ENCODE measurements at regions not wholly inside any gene's neighbourhood (a gene's known extent, or its start where the extent isn't known, plus 50 kb on each side); places are given as distances from the start of the nearest gene placed in this dataset.

GRCh38 chr14:71301611-71302010 is 394.4 kb downstream of the PCNX1 start:
- no peaks in the 10 kb centered on the region for H3K4me1 ChIP-seq
- H3K27me3 ChIP-seq, result no peaks in the 10 kb centered on the region
- H3K4me3 ChIP-seq, result no peak overlapping the region
- no peak for ATAC-seq
- TF ChIP-seq EP300 (IDR thresholded peaks at IDR 0.05) (no peak), CTCF (IDR thresholded peaks at IDR 0.05) (no peak), POLR2AphosphoS5 (IDR thresholded peaks at IDR 0.05) (no peak), POLR2A (IDR thresholded peaks at IDR 0.05) (no peak)
- WGBS, 2 donors (ENCODE audit: low coverage in 1 of 2), result 80 to 100% methylated on average over 1 of the region's 2 CpGs
- no peaks in the 10 kb centered on the region for H3K36me3 ChIP-seq
- H3K9me3 ChIP-seq, result peaks cover 0 to 11% (median 0%) of the 10 kb centered on the region in 3 donors
- H3K27ac ChIP-seq, result no peak overlapping the region

GRCh38 chr14:71304690-71305089 is 397.4 kb downstream of the PCNX1 start:
- WGBS, 2 donors (ENCODE audit: low coverage in 1 of 2), result 78 to 84% methylated on average over 2 to 6 of the region's 6 CpGs
- Histone ChIP-seq H3K27me3 (no peaks in the 10 kb centered on the region), H3K27ac (no peak overlapping the region), H3K9me3 (peaks cover 0 to 11% (median 0%) of the 10 kb centered on the region in 3 donors), H3K36me3 (no peaks in the 10 kb centered on the region), H3K4me1 (no peaks in the 10 kb centered on the region), H3K4me3 (no peak overlapping the region)
- ATAC-seq, result no peak
- TF ChIP-seq EP300 (IDR thresholded peaks at IDR 0.05) (no peak), POLR2AphosphoS5 (IDR thresholded peaks at IDR 0.05) (no peak), POLR2A (IDR thresholded peaks at IDR 0.05) (no peak), CTCF (IDR thresholded peaks at IDR 0.05) (no peak)

GRCh38 chr14:71308671-71309070 is 401.4 kb downstream of the PCNX1 start:
- no peak for TF ChIP-seq EP300 (IDR thresholded peaks at IDR 0.05)
- TF ChIP-seq POLR2AphosphoS5 (IDR thresholded peaks at IDR 0.05), result no peak
- TF ChIP-seq POLR2A (IDR thresholded peaks at IDR 0.05), result no peak
- TF ChIP-seq CTCF (IDR thresholded peaks at IDR 0.05), result no peak
- WGBS, 2 donors (ENCODE audit: low coverage in 1 of 2), result 100% methylated on average over 1 of the region's 1 CpG
- H3K4me3 ChIP-seq, result no peak overlapping the region

GRCh38 chr14:71309756-71310155 is 402.5 kb downstream of the PCNX1 start:
- no peak for ATAC-seq
- Histone ChIP-seq H3K27me3 (no peaks in the 10 kb centered on the region), H3K36me3 (no peaks in the 10 kb centered on the region), H3K4me1 (no peaks in the 10 kb centered on the region), H3K4me3 (no peak overlapping the region), H3K27ac (no peak overlapping the region), H3K9me3 (peaks cover 0 to 8% (median 0%) of the 10 kb centered on the region in 3 donors)
- no peak for TF ChIP-seq EP300 (IDR thresholded peaks at IDR 0.05)
- TF ChIP-seq POLR2AphosphoS5 (IDR thresholded peaks at IDR 0.05), result no peak
- no peak for TF ChIP-seq CTCF (IDR thresholded peaks at IDR 0.05)
- no peak for TF ChIP-seq POLR2A (IDR thresholded peaks at IDR 0.05)
- WGBS, 2 donors (ENCODE audit: low coverage in 1 of 2), result no CpG with 5 or more reads among the region's 2 CpGs

More at GRCh38 chr14:71308671-71309070, 401.4 kb downstream of the PCNX1 start:
- ATAC-seq, result no peak
- H3K9me3 ChIP-seq, result peaks cover 0 to 11% (median 0%) of the 10 kb centered on the region in 3 donors
- H3K4me1 ChIP-seq, result no peaks in the 10 kb centered on the region
- H3K27ac ChIP-seq, result no peak overlapping the region
- no peaks in the 10 kb centered on the region for H3K27me3 ChIP-seq
- H3K36me3 ChIP-seq, result no peaks in the 10 kb centered on the region

GRCh38 chr14:71311061-71311460 is 403.8 kb downstream of the PCNX1 start:
- Histone ChIP-seq H3K4me1 (no peaks in the 10 kb centered on the region), H3K4me3 (no peak overlapping the region), H3K9me3 (no peaks in the 10 kb centered on the region), H3K27ac (no peak overlapping the region), H3K36me3 (no peaks in the 10 kb centered on the region), H3K27me3 (no peaks in the 10 kb centered on the region)
- 88 to 89% methylated on average over 2 to 6 of the region's 10 CpGs for WGBS, 2 donors (ENCODE audit: low coverage in 1 of 2)
- ATAC-seq, result no peak
- no peak for TF ChIP-seq EP300 (IDR thresholded peaks at IDR 0.05)
- TF ChIP-seq POLR2AphosphoS5 (IDR thresholded peaks at IDR 0.05), result no peak
- no peak for TF ChIP-seq POLR2A (IDR thresholded peaks at IDR 0.05)
- no peak for TF ChIP-seq CTCF (IDR thresholded peaks at IDR 0.05)
